NCI-H526 (cell line): ENCODE measurements at regions not wholly inside any gene's neighbourhood (a gene's known extent, or its start where the extent isn't known, plus 50 kb on each side); places are given as distances from the start of the nearest gene placed in this dataset.
A peak's percentile ranks its signal among the peaks of the same experiment; 100 is the strongest.
"Not testable (repeated sequence)": the region's sequence is repeated elsewhere in the genome, so short reads cannot be mapped to it uniquely, and the experiment has no call there.

Source experiments
- DNase-seq, 2 experiments: peaks; one replicate each; lab custom pipeline; 2025; lab: John Stamatoyannopoulos, UW

DNA sequence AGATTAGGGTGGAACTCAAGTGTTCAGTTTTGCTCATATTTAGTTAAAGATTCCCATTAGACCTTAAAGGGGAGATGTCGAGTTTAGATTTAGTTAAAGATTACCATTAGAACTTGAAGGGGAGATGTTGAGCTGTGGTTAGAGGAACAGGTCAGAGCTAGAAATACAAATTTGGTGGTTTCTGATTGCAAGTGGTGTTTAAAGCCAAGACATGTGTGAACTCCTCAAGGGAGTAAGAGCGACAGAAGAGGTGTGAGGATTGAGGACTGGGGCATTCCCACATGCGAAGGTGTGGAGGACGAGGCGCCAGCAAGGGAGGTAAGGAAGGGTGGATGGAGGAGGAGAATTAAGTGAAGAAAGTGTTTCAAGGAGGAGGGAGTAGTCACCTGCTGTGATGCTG lies 168.6 kb downstream of the IER5 start:
- DNase-seq: no peak

DNA sequence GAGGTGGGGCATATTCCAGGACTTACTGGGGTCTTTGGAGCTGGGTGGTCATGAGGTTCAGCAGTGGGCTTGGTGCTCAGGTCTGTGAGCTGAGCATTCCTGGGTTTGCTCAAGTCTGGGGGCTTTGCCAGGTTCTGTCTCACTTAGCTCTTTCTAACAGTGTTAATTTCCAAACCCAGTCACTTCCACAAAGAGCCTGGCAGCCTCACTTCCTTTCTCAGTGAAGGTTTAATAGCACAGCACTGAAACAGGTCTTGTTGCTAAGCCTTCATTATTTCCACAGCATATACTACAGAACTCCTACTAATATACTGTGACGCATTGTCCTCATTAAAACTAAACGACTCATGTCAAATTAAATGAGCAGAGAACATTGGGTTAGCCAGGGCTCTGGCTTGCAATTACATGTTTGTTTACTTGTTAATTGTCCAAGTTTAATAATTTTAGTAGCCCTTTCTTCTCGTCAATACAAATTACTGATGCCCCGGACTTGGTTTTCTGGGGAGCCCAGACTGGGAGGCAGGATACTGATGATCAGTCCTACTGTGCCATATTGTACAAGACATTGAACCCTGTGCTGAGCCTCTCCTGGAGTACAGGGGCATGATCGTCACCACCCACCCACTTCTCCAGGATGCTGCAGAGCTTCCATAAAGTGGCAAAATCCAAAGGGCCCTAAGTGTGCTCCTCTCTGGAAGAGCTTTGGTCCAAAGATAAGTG lies 170.7 kb downstream of the IER5 start:
- no peak for DNase-seq

DNA sequence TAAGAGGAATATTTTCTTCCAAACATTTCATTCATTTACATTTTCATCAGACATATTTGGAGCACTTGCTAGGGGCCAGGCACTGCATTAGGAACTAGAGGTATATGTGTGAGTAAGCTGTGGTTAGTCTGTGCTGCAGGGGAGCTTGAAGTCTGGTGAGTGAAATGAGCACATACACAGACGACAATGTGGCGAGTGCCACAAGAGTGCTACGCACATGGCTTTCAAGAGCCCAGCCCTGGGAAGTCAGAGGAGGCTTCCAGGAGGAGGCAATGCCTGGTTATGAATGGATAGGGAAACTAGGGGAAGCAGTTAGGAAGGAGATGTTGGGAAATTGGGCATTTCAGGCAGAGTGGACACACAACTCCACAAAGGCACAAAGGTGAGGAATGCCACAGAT lies 171.8 kb downstream of the IER5 start:
- no peak for DNase-seq

DNA sequence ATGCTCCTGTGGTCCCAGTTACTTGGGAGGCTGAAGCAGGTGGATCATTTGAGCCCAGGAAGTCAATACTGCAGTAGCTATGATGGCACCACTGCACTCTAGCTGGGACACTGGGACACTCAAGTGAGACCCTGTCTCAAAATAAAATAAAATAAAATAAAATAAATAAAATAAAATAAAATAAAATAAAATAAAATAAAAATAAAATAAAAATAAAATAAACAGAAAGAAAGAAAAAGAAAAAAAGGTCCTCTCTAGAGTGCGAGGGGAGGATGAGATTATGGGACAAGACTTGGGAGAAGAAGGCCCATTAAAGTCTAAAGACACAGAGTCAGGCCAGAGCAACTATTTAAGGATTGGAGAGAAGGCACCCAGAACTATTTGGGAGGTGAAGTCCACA lies 172.5 kb downstream of the IER5 start:
- no peak for DNase-seq

- DNase-seq: no peak
Measured at GRCh38 chr1:181262069-181262468, 173.6 kb downstream of the IER5 start.

DNA sequence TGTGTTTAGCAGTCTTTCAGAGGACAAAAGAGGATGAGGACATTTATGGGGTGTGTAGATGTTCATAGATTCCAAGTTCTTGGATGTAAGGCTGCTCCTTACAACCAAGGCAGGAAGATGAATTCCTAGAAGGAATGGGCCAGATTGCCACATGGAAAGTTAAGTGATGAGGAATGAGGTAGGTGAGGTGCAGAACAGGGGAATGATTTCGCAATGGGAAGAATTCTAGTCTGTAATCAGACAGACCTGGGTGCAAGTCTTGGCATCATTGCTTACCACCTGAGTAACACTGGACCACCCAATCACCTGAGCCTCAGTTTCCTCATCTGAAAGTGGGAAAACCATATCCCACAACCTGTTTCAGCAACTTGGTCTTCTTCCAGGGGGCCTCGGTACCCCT lies 174.9 kb downstream of the IER5 start:
- DNase-seq: no peak

DNA sequence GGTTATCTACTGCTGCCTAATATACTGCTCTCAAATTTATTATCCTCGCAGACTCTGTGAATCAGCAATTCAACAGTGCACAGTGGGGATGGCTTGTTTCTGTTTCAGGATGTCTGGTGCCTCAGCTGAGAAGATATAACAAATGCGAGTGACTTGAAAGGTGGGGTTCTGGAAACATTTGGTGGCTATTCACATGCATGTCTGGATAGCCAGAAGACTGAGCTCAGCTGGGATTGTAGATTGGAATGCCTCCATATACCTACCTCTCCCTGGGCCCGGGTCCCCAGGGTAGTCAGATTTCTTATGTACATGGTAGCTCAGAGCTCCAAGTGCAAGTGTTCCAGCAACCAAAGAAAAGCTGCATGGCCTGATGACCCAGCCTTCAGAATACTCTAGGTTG lies 176.3 kb downstream of the IER5 start:
- DNase-seq: no peak

DNA sequence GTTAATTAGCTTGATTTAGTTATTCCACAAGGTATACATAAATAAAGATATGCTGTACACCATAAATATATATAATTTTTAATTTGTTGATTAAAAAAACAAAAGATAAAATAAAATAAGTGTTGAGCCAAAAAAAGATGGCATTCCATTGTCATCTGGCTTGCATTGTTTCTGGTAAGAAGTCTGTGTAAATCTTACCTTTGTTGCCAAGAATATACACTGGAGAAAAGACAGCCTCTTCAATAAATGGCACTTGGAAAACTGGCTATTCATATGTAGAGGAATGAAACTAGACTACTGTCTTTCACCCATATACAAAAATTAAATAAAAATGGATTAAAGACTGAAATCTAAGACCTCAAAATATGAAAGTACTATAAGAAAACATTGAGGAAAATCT lies 196.5 kb downstream of the IER5 start:
- DNase-seq: no peak

GRCh38 chr1:181295217-181295616 lies 188.1 kb upstream of the CACNA1E start:
- no peak for DNase-seq

DNA sequence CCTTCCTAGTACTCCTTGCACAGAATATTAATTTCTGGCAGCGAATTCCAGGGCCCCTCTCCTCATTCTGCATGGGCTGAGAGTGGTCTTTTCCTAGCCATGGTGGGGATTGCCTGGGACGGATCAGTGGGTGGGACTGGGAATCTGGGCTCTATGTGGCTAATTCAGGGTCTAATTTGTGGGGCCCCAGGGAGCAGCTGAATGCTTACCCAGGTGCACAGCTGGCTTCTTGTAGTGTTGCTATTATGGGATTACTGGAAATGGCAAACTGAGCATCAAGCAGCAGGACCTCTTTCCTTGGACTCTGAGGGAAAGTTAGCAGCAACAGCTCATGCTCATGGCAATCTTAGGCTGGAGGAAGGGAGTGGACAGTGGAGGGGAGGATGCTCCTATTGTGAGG lies 187.1 kb upstream of the CACNA1E start:
- DNase-seq: no peak

- no peak for DNase-seq
Measured at GRCh38 chr1:181308098-181308497, 175.2 kb upstream of the CACNA1E start.

- no peak for DNase-seq
Measured at GRCh38 chr1:181310560-181310959, 172.8 kb upstream of the CACNA1E start.

DNA sequence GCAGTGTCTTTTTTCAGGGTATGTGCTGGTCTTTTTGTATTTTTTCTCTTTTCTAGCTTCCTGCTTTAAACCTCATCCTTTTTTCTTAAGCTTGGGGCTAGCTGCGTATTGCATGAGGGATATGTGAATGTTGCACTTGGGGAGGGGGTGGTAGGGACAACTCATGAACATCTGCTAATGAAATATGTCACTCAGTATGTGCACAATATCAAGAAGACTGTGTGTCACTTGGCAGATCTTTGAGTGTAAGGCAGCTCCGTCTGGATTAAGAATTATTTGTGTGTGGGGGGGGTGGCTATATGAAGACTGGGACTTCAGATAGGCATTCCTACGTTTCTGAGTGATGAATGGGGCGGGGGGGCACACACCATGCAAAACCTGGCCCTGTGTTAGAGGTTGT lies 170.4 kb upstream of the CACNA1E start:
- DNase-seq: no peak

- DNase-seq: no peak
Measured at GRCh38 chr1:181313466-181313865, 169.9 kb upstream of the CACNA1E start.

DNA sequence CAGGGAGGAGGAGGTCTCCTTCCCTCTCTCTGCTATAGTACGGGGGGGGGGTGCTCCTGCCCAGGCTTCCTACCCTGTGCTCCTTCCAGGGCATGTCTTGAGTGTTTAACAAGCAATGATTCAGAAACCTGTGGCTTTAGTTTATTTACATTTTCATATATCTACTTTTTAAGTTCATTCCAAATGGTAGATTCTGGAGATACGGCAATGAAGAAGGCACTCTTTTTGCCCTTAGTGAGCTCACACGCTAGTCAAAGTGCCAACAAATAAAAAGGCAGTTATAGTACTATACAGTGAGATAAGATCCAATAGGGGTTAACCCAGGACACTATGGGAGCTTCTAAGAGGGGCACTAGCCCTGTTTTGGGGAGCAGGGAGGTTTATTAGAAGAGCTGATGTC lies 169.3 kb upstream of the CACNA1E start:
- no peak for DNase-seq

DNA sequence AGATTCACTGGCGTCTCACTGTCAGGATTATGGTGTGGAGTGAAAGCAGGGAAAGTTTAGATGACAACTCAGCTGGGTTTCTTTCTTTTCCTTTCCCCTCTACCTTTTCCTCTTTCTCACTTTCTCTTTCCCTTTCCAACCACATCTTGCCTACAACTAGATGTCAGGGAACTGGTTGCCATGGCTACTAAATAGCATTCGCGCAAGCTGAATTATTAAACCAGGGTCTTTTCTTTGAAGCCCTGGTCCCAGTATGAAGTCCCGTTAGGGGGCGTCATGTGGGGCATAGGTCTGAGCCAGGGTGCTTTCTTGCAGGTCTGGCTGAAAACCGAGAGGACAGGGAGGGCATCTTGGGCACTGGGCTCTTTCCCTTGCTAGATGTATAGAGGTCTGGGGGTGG lies 168.4 kb upstream of the CACNA1E start:
- DNase-seq: no peak

- DNase-seq: peak in 1 of 2 experiments; percentile 23
Measured at GRCh38 chr1:181317261-181317930, 165.9 kb upstream of the CACNA1E start.

- no peak for DNase-seq
Measured at GRCh38 chr1:181318022-181318857, 165.1 kb upstream of the CACNA1E start.

DNA sequence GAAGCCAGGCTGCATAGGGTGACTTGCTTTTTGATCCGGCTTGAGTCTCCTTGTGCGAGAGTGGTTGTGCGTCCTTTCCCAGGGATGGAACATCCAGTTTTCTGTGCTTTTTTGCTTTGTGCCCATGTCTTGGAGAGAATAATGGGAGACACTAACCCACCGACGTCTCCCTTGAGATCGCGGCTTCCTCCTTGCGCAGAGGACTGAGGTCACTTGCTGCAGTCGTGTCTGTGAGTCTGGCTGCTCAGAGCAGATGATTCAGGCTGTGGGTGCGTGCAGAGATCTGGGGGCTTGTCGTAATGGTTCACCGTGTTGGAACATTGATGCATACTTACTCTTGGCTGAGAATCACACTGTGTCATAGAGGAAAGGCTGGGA lies 164.5 kb upstream of the CACNA1E start:
- no peak for DNase-seq

- no peak for DNase-seq
Measured at GRCh38 chr1:181319907-181320306, 163.4 kb upstream of the CACNA1E start.

GRCh38 chr1:181324797-181325616 lies 158.3 kb upstream of the CACNA1E start:
- no peak for DNase-seq

DNA sequence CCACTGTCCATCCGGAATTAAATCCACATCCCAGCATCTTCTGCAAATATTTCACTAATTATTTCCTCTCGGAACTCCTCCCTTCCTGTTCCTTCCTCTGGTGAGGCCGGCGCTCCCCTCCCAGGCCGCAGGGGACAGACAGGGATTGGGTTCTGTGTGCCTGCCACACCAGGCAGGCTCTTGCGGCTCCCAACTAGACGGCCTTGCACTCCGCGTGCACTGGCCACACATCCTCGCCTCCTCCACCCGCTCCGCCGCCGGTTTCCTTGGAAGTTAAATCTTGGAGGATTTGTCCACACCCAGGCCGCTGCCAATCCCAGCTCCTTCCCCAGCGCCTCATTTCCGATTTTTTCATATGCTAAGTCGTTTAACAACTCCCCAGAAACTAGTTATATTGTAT lies 157.6 kb upstream of the CACNA1E start:
- not testable (repeated sequence) for DNase-seq
